ENCODE measurements at regions not wholly inside any gene's neighbourhood (a gene's known extent, or its start where the extent isn't known, plus 50 kb on each side); places are given as distances from the start of the nearest gene placed in this dataset.

DNA sequence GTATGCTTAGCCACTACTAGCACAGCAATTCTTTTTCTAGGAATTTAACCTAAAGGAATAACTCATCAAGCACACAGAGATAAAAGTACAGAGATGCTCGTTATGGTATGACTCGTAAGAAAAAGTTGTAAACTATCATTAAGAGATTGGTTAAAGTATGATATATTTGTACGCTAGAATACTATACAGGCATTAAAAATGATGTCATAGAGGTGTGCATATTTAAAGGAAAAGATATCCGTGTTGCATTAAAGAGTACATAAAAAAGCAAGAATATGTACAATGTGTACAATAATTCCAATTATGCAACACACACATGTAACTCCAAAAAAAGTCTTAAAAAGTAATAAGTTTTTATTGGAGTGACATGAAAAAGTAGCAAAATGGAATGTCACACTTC, 54.5 kb upstream of the PALM2AKAP2 start:
- TF ChIP-seq, protein P1, sequence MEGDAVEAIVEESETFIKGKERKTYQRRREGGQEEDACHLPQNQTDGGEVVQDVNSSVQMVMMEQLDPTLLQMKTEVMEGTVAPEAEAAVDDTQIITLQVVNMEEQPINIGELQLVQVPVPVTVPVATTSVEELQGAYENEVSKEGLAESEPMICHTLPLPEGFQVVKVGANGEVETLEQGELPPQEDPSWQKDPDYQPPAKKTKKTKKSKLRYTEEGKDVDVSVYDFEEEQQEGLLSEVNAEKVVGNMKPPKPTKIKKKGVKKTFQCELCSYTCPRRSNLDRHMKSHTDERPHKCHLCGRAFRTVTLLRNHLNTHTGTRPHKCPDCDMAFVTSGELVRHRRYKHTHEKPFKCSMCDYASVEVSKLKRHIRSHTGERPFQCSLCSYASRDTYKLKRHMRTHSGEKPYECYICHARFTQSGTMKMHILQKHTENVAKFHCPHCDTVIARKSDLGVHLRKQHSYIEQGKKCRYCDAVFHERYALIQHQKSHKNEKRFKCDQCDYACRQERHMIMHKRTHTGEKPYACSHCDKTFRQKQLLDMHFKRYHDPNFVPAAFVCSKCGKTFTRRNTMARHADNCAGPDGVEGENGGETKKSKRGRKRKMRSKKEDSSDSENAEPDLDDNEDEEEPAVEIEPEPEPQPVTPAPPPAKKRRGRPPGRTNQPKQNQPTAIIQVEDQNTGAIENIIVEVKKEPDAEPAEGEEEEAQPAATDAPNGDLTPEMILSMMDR (IDR thresholded peaks at IDR 0.05) = no peak
- Histone ChIP-seq H3K4me1 (peaks cover 0 to 4% (median 0%) of the 10 kb centered on the region in 4 donors), H3K36me3 (no peaks in the 10 kb centered on the region), H3K4me3 (no peak overlapping the region), H3K27me3 (no peaks in the 10 kb centered on the region), H3K27ac (no peak overlapping the region), H3K9me3 (no peaks in the 10 kb centered on the region)
- intact Hi-C loops (cut with DNase I; ENCODE audit: low total_unique reads) = no loop called here
- DNase-seq = no peak

DNA sequence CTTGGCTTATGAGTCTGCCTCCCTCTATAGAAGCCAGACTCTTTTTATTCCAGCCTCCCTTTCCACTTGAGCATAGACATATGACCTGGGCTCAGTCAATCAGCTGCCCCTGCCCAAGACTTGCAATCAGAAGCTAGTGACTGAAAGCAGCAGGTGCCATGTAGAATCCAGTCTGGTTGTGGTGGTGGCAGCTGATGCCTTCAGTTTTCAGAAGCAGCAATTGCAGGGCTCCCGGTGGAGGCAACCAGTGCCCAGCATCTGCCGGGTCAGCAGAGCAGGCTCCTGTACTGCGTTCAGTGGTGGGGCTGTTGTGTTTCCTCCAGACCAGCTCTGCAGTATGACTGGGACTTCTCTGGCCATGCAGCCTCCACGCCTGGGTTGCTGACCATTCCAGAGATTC, 53.9 kb upstream of the PALM2AKAP2 start:
- DNase-seq = no peak
- H3K27ac ChIP-seq = no peak overlapping the region
- peaks cover 0 to under 1% (median 0%) of the 10 kb centered on the region in 4 donors for H3K4me1 ChIP-seq
- H3K27me3 ChIP-seq = no peaks in the 10 kb centered on the region
- TF ChIP-seq, protein P1 (IDR thresholded peaks at IDR 0.05) = no peak
- H3K36me3 ChIP-seq = no peaks in the 10 kb centered on the region
- H3K9me3 ChIP-seq = no peaks in the 10 kb centered on the region
- no peak overlapping the region for H3K4me3 ChIP-seq
- intact Hi-C loops (cut with DNase I; ENCODE audit: low total_unique reads) = no loop called here

DNA sequence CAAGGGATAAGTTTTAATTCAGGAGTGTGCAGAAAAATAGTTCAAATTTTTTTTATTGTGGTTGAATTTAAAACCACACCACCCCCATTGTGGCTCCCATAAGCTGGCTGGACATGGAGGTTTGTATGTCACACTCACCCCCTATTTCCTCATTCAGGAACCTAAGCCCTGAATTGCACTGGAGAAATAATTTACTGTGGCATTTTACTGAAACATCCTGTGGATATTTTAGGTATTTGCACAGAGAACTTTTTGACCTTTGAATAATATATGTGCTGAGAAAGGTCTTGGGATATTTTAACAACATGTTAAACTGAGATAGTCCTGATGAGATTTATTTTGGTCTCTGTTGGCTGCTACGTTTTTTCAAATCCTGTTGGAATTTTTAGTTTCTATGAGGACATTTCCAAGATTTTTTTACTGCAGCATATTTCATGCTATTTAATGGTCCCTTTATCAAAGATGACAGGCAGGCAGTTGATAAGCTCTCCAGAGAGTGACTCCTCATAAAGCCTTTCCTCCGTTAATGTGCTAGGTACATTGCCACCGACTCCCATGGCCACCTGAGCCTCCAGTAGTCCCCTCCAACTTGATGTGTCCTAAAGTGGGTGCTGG, 51.2 kb upstream of the PALM2AKAP2 start:
- no peaks in the 10 kb centered on the region for H3K27me3 ChIP-seq
- DNase-seq = no peak
- intact Hi-C loops (cut with DNase I; ENCODE audit: low total_unique reads) = no loop called here
- no peak overlapping the region for H3K27ac ChIP-seq
- H3K36me3 ChIP-seq = no peaks in the 10 kb centered on the region
- no peaks in the 10 kb centered on the region for H3K9me3 ChIP-seq
- H3K4me1 ChIP-seq = peaks cover 0 to 3% (median under 1%) of the 10 kb centered on the region in 4 donors
- TF ChIP-seq, protein P1 (IDR thresholded peaks at IDR 0.05) = no peak
- no peak overlapping the region for H3K4me3 ChIP-seq

DNA sequence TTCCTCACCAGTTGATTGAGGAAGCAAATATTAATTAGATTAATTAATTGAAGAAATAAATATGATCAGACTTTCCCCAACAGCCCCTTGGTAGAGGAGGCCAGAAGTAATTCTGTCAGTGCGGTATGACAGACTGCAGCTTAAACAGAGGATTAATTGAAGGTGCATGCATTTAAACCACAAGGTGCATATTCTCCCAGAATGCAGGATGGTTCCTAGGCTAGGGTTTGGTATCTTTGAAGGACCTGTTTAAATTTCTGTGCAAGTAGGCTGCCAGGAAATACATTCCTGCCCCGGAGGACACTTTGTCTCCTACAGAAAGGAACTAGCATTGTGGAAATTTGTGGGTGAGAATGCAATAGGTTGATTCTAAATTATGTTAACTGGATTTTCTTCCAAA, 50.5 kb upstream of the PALM2AKAP2 start:
- DNase-seq = no peak
- Histone ChIP-seq H3K4me3 (no peak overlapping the region), H3K36me3 (no peaks in the 10 kb centered on the region), H3K4me1 (peaks cover 0 to 6% (median 1%) of the 10 kb centered on the region in 4 donors), H3K9me3 (no peaks in the 10 kb centered on the region), H3K27ac (no peak overlapping the region), H3K27me3 (no peaks in the 10 kb centered on the region)
- TF ChIP-seq, protein P1 (IDR thresholded peaks at IDR 0.05) = no peak
- intact Hi-C loops (cut with DNase I; ENCODE audit: low total_unique reads) = no loop called here
